Right lobe of liver (tissue), 6 donors: ENCODE measurements at regions not wholly inside any gene's neighbourhood (a gene's known extent, or its start where the extent isn't known, plus 50 kb on each side); places are given as distances from the start of the nearest gene placed in this dataset.
A peak's percentile ranks its signal among the peaks of the same experiment; 100 is the strongest.

Experiments used
- ATAC-seq, 4 donors: fragments of 200-7000 bp; cut with Tn5 transposase; one replicate each; pipeline ENCODE4 v1.9.1; 2020; ENCODE audit warnings: mild to moderate bottlenecking in 4 of 4, moderate library complexity in 4 of 4
- DNase-seq, 3 donors: peaks; one replicate each; pipeline ENCODE4 v3.0.0-alpha.2; 2020
- H3K27ac ChIP-seq, 3 donors: fragments of 200-600 bp; one replicate each; pipeline ENCODE4 v1.8.0; 2022
- H3K27me3 ChIP-seq, 2 donors: fragments of 200-600 bp; one replicate each; pipeline ENCODE4 v1.8.0; 2022
- H3K36me3 ChIP-seq, 4 donors: fragments of 200-600 bp; sonication (generic) in 1 of 4; one replicate each; pipeline versions ENCODE4 v1.5.1 to v1.8.0; 2017 to 2022; ENCODE audit warnings: control low read depth in 1 of 4
- H3K4me1 ChIP-seq, 4 donors: fragments of 200-600 bp; sonication (generic) in 1 of 4; one replicate each; pipeline versions ENCODE4 v1.5.1 to v1.8.0; 2017 to 2022; ENCODE audit warnings: control low read depth in 1 of 4
- H3K4me3 ChIP-seq, 3 donors: fragments of 200-600 bp; one replicate each; pipeline ENCODE4 v1.8.0; 2022
- H3K9me3 ChIP-seq, 4 donors: fragments of 200-600 bp; sonication (generic) in 1 of 4; one replicate each; pipeline versions ENCODE4 v1.5.1 to v1.8.0; 2017 to 2022; ENCODE audit warnings: control low read depth in 1 of 4
- POLR2A ChIP-seq: fragments of 450-650 bp; IDR thresholded peaks from one replicate; pipeline ENCODE4 v1.6.1; 2017; ENCODE audit warnings: antibody characterized with exemption, mild to moderate bottlenecking
- WGBS: methylation state at CpG from one replicate; pipeline ENCODE4 v1.1.6; 2018; ENCODE audit warnings: low coverage, low lambda C conversion rate; ENCODE audit not compliant: insufficient coverage; ENCODE audit errors: missing lambda C conversion rate; 5-methylcytosine and 5-hydroxymethylcytosine counted together
- intact Hi-C, 2 donors: fragments of 100-400 bp; cut with DNase I; formaldehyde crosslinking; loops; one replicate each; pipeline versions ENCODE4 v1.11.2 to v1.14.1; 2022
- TF ChIP-seq, protein P1 (sequence below), 4 donors: fragments of 200-600 bp in 3 of 4; fragments of 450-650 bp in 1 of 4; IDR thresholded peaks; one replicate each; pipeline versions ENCODE4 v1.5.1 to v1.8.0; 2016 to 2022; ENCODE audit warnings: antibody characterized with exemption in 4 of 4, mild to moderate bottlenecking in 2 of 4
- donor health status: DM: no; HTN: yes; CAD: no.
- donor health status: DM: no; HTN: no; CAD: no.
- donor health status: DM: no; HTN: no; CAD: no.
- donor health status: DM: no; HTN: yes; CAD: no.
- donor health status: DM: no; HTN: yes; CAD: no.

GRCh38 chr3:107973152-107973551 is 117.7 kb downstream of the CD47 start:
- Histone ChIP-seq H3K4me3 (no peak overlapping the region), H3K36me3 (no peaks in the 10 kb centered on the region), H3K9me3 (no peaks in the 10 kb centered on the region), H3K27me3 (no peaks in the 10 kb centered on the region), H3K4me1 (no peaks in the 10 kb centered on the region), H3K27ac (no peak overlapping the region)
- TF ChIP-seq, protein P1, sequence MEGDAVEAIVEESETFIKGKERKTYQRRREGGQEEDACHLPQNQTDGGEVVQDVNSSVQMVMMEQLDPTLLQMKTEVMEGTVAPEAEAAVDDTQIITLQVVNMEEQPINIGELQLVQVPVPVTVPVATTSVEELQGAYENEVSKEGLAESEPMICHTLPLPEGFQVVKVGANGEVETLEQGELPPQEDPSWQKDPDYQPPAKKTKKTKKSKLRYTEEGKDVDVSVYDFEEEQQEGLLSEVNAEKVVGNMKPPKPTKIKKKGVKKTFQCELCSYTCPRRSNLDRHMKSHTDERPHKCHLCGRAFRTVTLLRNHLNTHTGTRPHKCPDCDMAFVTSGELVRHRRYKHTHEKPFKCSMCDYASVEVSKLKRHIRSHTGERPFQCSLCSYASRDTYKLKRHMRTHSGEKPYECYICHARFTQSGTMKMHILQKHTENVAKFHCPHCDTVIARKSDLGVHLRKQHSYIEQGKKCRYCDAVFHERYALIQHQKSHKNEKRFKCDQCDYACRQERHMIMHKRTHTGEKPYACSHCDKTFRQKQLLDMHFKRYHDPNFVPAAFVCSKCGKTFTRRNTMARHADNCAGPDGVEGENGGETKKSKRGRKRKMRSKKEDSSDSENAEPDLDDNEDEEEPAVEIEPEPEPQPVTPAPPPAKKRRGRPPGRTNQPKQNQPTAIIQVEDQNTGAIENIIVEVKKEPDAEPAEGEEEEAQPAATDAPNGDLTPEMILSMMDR (IDR thresholded peaks at IDR 0.05) = no peak
- no peak for TF ChIP-seq POLR2A
- no peak for ATAC-seq
- intact Hi-C loops = no loop called here
- DNase-seq = no peak
- WGBS = 58% methylated on average over 2 of the region's 2 CpGs

DNA sequence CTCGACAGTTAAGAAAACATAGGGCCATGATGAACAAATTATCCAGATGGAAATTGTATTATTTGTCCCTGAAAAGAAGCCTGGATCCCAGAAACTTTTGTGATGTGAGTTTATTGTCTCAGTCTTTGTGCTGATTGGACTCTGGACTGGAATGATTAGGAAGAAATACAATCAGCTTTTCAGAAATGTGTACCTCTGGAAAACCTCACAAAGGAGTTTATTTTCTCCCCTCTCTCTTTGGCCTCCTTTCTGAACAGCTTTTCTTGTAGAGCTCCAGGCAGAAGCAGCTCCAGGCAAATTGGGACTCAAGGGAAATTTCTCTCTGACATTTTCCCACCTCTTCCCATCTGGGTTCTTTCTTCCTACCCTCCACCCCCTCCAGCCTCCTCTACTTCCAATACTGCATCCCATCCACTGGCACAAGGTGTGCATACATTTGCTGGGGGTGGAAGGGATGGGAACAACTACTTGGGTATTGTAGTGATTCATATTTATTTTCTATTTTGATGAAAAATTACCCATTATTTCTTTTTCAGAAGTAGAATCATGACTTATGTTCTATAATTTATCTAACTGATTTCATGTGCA is 119.7 kb downstream of the CD47 start:
- TF ChIP-seq POLR2A = no peak
- TF ChIP-seq, protein P1 (IDR thresholded peaks at IDR 0.05) = no peak
- H3K36me3 ChIP-seq = no peaks in the 10 kb centered on the region
- intact Hi-C loops = no loop called here
- no peak for ATAC-seq
- no peaks in the 10 kb centered on the region for H3K9me3 ChIP-seq
- H3K4me3 ChIP-seq = no peak overlapping the region
- 50% methylated on average over 1 of the region's 1 CpG for WGBS
- no peaks in the 10 kb centered on the region for H3K27me3 ChIP-seq
- no peaks in the 10 kb centered on the region for H3K4me1 ChIP-seq
- no peak for DNase-seq
- no peak overlapping the region for H3K27ac ChIP-seq

DNA sequence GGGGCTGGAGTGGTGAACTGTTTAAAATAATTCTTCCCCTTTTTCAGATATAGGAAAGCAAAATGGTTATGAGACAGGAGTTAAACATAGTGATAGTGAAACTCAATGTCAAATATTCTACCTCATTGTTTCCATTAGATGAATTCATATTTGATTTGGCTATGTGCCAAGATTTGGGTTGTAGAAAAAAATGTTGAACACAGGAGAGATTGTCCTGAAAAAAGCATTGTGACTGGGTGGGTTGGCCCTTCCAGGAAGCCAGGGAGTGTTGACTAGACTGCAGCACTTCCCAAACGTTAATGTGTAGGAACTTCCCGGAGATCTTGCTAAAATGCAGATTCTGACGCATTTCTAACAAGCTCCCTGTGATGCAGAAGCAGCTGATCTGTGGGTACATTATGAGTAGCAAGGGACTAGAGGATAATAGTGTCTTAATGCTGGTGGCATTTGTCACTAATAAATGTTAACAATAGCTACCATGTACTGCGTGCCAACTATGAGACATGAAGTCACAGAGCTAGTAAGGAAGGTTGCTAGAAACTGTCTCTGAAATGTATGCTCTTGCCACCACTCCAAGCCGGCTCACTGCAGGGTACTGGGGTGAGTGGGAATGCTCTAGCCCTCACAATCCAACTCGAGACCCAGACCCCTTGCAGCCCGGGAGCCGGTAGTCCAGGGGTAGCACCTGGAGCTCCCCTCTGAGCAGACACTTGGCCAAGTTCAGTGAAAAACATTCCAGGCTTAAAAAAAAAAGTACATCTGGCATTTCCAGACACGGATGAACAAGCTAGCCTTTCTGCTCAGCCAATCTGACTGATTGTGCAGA is 120.6 kb downstream of the CD47 start:
- Histone ChIP-seq H3K4me1 (no peaks in the 10 kb centered on the region), H3K36me3 (no peaks in the 10 kb centered on the region), H3K4me3 (no peak overlapping the region), H3K27me3 (no peaks in the 10 kb centered on the region), H3K9me3 (no peaks in the 10 kb centered on the region), H3K27ac (no peak overlapping the region)
- no peak for TF ChIP-seq POLR2A
- TF ChIP-seq, protein P1 (IDR thresholded peaks at IDR 0.05) = no peak
- intact Hi-C loops = no loop called here
- WGBS = 60% methylated on average over 8 of the region's 9 CpGs
- peak in 3 of 4 donors; percentile 24 to 83 (median 46) for ATAC-seq
- DNase-seq = no peak

GRCh38 chr3:107969525-107969924 is 121.3 kb downstream of the CD47 start:
- Histone ChIP-seq H3K27me3 (no peaks in the 10 kb centered on the region), H3K36me3 (no peaks in the 10 kb centered on the region), H3K9me3 (no peaks in the 10 kb centered on the region), H3K27ac (no peak overlapping the region), H3K4me3 (no peak overlapping the region), H3K4me1 (no peaks in the 10 kb centered on the region)
- WGBS = 100% methylated on average over 1 of the region's 4 CpGs
- ATAC-seq = no peak
- no peak for TF ChIP-seq POLR2A
- TF ChIP-seq, protein P1 (IDR thresholded peaks at IDR 0.05) = no peak
- no peak for DNase-seq
- intact Hi-C loops = no loop called here
